ENCODE measurements at regions not wholly inside any gene's neighbourhood (a gene's known extent, or its start where the extent isn't known, plus 50 kb on each side); places are given as distances from the start of the nearest gene placed in this dataset.

DNA sequence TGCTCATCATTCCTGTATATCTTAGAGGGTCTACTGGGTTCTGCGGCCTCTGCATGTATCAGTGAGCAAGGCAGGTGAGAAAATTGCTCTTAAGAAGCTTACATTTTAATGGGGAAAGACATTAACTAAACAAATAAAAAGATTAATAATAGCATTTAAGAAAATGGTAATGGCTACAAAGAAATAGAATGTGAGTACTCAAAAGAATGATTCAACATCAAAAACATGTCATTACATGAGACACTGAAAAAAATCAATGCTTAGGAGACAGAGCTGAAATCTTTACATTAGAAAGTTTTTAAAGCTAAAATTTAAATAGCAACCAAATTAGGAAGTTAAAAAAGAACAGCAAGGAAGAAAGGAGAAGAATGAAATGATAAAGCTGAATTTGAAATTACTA is 146.9 kb upstream of the PHACTR1 start:
- Histone ChIP-seq H3K79me2 (ENCODE audit: control insufficient read depth, insufficient read depth, low read length, unreplicated experiment) (no peaks in the 10 kb centered on the region), H3K36me3 (ENCODE audit: insufficient read depth, low read length) (no peaks in the 10 kb centered on the region), H2AFZ (ENCODE audit: low read length, unreplicated experiment) (no peak overlapping the region), H3K27ac (ENCODE audit: low read depth, low read length) (no peak overlapping the region), H3K27me3 (ENCODE audit: insufficient read depth, low read length) (no peaks in the 10 kb centered on the region), H3K4me3 (ENCODE audit: low read depth, low read length) (no peak overlapping the region), H3K4me1 (ENCODE audit: control insufficient read depth, insufficient read depth, low read length, unreplicated experiment) (peaks cover 17% of the 10 kb centered on the region)

DNA sequence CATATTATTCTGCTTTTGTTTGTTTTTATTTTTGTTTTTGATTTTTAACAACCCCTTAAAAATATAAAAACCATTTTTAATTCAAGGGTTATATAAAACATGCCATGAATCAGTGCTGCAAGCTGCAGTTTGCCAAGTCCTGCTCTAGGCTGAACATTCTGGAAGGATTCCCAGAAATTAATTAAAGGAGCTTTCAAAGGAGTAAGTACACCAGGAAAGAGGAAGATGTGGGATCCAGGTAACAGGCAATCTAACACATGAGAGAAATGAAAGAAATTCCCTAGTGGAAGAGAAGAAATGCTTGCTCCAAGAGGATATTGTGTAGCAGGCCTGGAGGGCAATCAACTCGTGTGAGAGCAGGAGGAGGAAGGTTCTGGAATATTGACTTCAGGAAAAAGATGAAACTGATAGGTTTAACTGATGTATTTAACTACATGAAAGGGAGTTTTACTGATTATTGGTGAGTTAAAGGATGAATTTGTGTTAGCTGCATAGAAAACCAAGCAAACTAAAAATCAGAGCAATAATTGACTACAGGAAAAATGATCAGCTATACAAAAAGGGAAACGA is 146.0 kb upstream of the PHACTR1 start:
- Histone ChIP-seq H2AFZ (ENCODE audit: low read length, unreplicated experiment) (no peak overlapping the region), H3K27ac (ENCODE audit: low read depth, low read length) (no peak overlapping the region), H3K4me1 (ENCODE audit: control insufficient read depth, insufficient read depth, low read length, unreplicated experiment) (peaks cover 17% of the 10 kb centered on the region)

DNA sequence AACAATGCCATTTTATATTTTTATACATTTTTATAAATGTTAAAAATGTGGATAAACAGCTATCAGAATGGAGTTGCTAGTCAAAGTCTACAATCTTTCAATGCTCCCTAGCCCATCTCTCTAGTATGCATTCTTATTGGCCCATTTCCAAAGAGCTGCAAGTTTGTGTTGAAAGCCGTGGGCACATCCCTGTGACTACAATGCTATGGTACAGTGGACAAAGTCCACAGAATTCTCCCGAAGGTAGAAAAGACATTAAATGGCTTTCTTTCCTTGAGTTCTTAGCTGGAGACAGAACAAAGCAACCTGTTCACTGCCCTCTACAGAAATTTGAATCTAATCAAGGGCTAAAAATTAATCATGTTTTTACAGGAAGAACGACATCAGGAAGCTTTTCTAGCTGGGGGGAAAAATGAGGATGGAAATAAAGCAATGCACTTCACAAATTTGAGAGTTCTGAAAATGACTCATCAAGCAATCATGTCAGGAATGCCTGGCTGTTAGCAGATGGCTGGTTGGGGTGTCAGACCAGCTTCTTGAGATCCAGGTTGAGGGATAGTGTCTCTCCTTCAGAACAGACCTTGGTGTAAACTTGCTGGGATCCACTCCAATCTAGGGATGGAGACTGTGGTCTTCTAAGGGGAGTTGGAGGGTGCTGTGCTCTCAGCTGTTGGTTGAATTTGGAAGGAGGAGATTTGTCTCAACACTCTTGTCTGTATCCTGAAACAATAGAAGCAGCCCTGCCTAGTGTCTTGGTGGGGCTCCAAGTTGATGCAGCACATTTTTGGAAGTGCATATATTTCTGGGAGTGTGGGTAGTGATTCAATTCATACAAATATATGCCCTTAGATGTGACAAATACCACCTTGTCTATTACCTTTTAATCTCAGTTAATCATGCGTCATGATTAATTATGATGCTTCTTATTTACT is 143.4 kb upstream of the PHACTR1 start:
- Histone ChIP-seq H3K27ac (ENCODE audit: low read depth, low read length) (peak overlapping the region; percentile 35), H3K27me3 (ENCODE audit: insufficient read depth, low read length) (no peaks in the 10 kb centered on the region), H3K36me3 (ENCODE audit: insufficient read depth, low read length) (no peaks in the 10 kb centered on the region), H2AFZ (ENCODE audit: low read length, unreplicated experiment) (no peak overlapping the region), H3K4me1 (ENCODE audit: control insufficient read depth, insufficient read depth, low read length, unreplicated experiment) (peaks cover 36% of the 10 kb centered on the region), H3K79me2 (ENCODE audit: control insufficient read depth, insufficient read depth, low read length, unreplicated experiment) (no peaks in the 10 kb centered on the region), H3K4me3 (ENCODE audit: low read depth, low read length) (peak overlapping the region; percentile 49)

More for the DNA sequence above, 146.0 kb upstream of the PHACTR1 start:
- Histone ChIP-seq H3K36me3 (ENCODE audit: insufficient read depth, low read length) (no peaks in the 10 kb centered on the region), H3K4me3 (ENCODE audit: low read depth, low read length) (no peak overlapping the region), H3K27me3 (ENCODE audit: insufficient read depth, low read length) (no peaks in the 10 kb centered on the region), H3K79me2 (ENCODE audit: control insufficient read depth, insufficient read depth, low read length, unreplicated experiment) (no peaks in the 10 kb centered on the region)

DNA sequence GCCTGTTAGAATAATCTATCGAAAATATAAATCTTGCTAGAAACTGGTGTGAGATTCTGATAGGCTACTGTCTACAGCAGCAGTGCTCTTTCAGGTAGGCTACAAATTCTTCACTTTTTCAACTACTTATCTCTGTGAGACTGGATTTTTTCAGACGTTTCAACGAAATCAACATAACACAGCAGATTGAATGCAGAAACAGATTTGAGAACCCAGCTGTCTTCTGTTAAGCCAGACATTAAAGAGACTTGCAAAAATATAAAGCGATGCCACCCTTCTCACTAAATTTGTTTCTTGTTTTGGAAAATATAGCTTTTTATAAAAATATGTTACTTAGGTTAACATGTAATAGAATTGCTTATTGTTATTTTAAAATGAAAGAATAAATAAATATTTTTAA is 140.6 kb upstream of the PHACTR1 start:
- Histone ChIP-seq H3K27ac (ENCODE audit: low read depth, low read length) (no peak overlapping the region), H3K4me1 (ENCODE audit: control insufficient read depth, insufficient read depth, low read length, unreplicated experiment) (peaks cover 38% of the 10 kb centered on the region), H3K27me3 (ENCODE audit: insufficient read depth, low read length) (no peaks in the 10 kb centered on the region), H3K4me3 (ENCODE audit: low read depth, low read length) (no peak overlapping the region), H3K79me2 (ENCODE audit: control insufficient read depth, insufficient read depth, low read length, unreplicated experiment) (no peaks in the 10 kb centered on the region), H3K36me3 (ENCODE audit: insufficient read depth, low read length) (no peaks in the 10 kb centered on the region), H2AFZ (ENCODE audit: low read length, unreplicated experiment) (no peak overlapping the region)

DNA sequence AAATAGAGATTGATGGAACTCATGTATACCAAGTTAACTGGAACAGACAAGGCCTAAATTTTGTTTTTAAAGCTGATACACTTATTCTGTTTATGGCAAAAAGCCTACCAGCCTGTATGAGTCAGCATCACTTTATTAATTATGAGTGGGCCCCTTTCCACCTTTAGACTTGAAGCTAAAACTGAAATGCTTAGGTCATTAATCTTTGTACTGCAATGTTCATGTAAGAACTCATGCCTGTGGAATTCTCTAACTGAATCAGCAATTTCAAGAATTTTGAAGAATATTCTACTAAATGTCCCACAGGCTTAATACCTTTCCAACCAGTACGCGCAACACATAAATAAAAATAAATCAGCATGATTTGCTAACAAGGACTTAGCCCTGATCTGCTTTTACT is 140.2 kb upstream of the PHACTR1 start:
- no peak overlapping the region for H2AFZ ChIP-seq (ENCODE audit: low read length, unreplicated experiment)
- peaks cover 38% of the 10 kb centered on the region for H3K4me1 ChIP-seq (ENCODE audit: control insufficient read depth, insufficient read depth, low read length, unreplicated experiment)
- no peaks in the 10 kb centered on the region for H3K36me3 ChIP-seq (ENCODE audit: insufficient read depth, low read length)
- no peak overlapping the region for H3K4me3 ChIP-seq (ENCODE audit: low read depth, low read length)
- H3K27me3 ChIP-seq (ENCODE audit: insufficient read depth, low read length) = no peaks in the 10 kb centered on the region
- no peak overlapping the region for H3K27ac ChIP-seq (ENCODE audit: low read depth, low read length)
- no peaks in the 10 kb centered on the region for H3K79me2 ChIP-seq (ENCODE audit: control insufficient read depth, insufficient read depth, low read length, unreplicated experiment)

DNA sequence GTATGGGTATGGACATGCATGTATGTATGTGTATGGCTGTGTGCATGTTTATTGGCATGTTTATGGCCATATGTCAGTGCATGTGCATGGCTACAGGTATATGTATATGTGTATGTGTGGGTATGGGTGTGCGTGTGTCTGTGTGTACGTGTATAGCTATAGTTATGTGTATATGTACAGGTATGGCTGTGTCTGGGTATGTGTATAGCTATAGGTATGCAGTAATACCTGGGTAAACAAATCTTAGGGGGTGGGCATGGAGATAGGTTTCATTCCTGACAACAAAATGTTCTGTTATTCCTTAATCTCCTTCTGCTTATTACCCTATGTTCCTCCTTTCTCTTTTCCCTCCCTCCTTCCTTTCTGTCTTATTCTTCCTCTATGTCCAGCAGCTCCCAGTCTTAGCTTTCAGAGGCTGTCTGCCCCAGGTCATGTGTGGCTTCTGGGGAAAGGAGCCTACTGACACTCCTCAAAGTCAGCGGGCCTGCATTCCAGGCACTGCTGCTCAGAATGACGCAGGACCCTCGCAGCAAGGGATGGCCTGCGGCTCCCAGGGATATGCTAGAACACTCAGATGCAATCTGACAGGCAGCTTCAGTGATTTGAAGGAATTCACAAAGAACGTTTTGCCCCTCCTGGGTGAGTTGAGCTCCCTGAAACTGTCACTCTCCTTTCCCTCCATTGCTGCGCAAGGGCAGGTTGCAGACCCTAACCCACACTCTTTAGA is 139.3 kb upstream of the PHACTR1 start:
- Histone ChIP-seq H3K36me3 (ENCODE audit: insufficient read depth, low read length) (no peaks in the 10 kb centered on the region), H3K4me3 (ENCODE audit: low read depth, low read length) (no peak overlapping the region), H2AFZ (ENCODE audit: low read length, unreplicated experiment) (no peak overlapping the region), H3K4me1 (ENCODE audit: control insufficient read depth, insufficient read depth, low read length, unreplicated experiment) (peaks cover 38% of the 10 kb centered on the region), H3K27me3 (ENCODE audit: insufficient read depth, low read length) (no peaks in the 10 kb centered on the region), H3K79me2 (ENCODE audit: control insufficient read depth, insufficient read depth, low read length, unreplicated experiment) (no peaks in the 10 kb centered on the region), H3K27ac (ENCODE audit: low read depth, low read length) (no peak overlapping the region)

DNA sequence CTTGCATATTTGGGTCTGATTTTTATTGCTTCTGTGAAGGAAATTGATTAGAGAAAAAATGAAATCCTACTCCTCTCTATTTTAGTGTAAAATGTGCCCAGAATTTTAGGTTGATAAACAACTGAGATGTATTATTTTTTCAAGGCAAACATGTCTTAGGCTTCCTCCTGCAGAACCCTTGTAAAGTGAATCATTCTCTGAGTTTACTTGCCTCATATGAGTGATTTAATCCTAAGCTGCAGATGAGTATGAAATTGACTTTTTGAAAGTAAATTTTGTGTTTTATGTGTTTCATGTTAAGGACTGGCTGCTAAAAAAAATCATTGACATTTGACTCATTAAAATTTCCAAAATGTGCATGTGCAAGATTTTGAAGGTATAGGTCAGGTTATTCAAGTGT is 138.5 kb upstream of the PHACTR1 start:
- Histone ChIP-seq H3K27me3 (ENCODE audit: insufficient read depth, low read length) (no peaks in the 10 kb centered on the region), H3K36me3 (ENCODE audit: insufficient read depth, low read length) (no peaks in the 10 kb centered on the region), H2AFZ (ENCODE audit: low read length, unreplicated experiment) (no peak overlapping the region), H3K27ac (ENCODE audit: low read depth, low read length) (no peak overlapping the region; the same call in 1 of the 2 replicates), H3K4me3 (ENCODE audit: low read depth, low read length) (no peak overlapping the region), H3K4me1 (ENCODE audit: control insufficient read depth, insufficient read depth, low read length, unreplicated experiment) (peaks cover 30% of the 10 kb centered on the region), H3K79me2 (ENCODE audit: control insufficient read depth, insufficient read depth, low read length, unreplicated experiment) (no peaks in the 10 kb centered on the region)

DNA sequence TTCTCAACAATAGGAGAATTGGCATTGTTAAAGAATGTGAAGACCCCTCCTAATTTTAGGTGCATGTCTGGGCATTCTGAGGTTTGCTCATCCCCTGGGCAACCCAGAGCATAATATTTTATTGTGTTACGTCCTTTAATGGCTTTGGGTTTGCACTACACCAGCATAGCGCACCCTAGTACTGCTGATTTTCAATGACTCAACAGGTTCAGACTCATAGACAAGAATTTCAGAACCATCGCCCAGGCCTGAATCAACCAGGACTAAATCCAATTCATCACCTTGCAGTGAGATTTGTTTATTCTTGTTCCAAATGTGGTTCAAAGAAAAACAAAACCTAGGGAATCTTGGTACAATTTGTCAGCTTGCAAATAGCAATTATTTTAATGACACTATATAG is 137.8 kb upstream of the PHACTR1 start:
- no peaks in the 10 kb centered on the region for H3K27me3 ChIP-seq (ENCODE audit: insufficient read depth, low read length)
- no peak overlapping the region for H3K4me3 ChIP-seq (ENCODE audit: low read depth, low read length)
- no peaks in the 10 kb centered on the region for H3K36me3 ChIP-seq (ENCODE audit: insufficient read depth, low read length)
- peaks cover 25% of the 10 kb centered on the region for H3K4me1 ChIP-seq (ENCODE audit: control insufficient read depth, insufficient read depth, low read length, unreplicated experiment)
- no peaks in the 10 kb centered on the region for H3K79me2 ChIP-seq (ENCODE audit: control insufficient read depth, insufficient read depth, low read length, unreplicated experiment)
- H2AFZ ChIP-seq (ENCODE audit: low read length, unreplicated experiment) = no peak overlapping the region
- H3K27ac ChIP-seq (ENCODE audit: low read depth, low read length) = no peak overlapping the region; the same call in 1 of the 2 replicates

DNA sequence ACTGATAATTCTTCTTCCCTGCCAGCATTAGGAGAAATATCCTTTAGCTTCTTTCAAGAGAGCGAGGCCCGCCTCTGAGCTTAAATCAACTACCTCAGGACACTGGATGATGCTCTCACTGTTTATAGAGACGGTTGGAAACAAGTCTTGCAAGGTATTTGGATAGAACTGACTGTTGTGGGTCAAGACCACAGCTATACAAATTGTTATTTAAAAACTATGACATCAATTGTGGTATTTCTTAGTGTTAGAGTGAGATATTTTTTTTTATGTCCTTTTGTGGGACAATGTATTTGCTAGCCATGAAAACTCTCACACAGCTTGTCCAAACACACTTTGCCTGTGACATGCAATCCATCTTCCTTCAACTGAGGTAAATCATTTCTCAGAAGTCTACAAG is 136.3 kb upstream of the PHACTR1 start:
- no peaks in the 10 kb centered on the region for H3K79me2 ChIP-seq (ENCODE audit: control insufficient read depth, insufficient read depth, low read length, unreplicated experiment)
- peaks cover 25% of the 10 kb centered on the region for H3K4me1 ChIP-seq (ENCODE audit: control insufficient read depth, insufficient read depth, low read length, unreplicated experiment)
- no peaks in the 10 kb centered on the region for H3K36me3 ChIP-seq (ENCODE audit: insufficient read depth, low read length)
- H2AFZ ChIP-seq (ENCODE audit: low read length, unreplicated experiment) = no peak overlapping the region
- H3K27ac ChIP-seq (ENCODE audit: low read depth, low read length) = no peak overlapping the region
- no peaks in the 10 kb centered on the region for H3K27me3 ChIP-seq (ENCODE audit: insufficient read depth, low read length)
- H3K4me3 ChIP-seq (ENCODE audit: low read depth, low read length) = no peak overlapping the region

DNA sequence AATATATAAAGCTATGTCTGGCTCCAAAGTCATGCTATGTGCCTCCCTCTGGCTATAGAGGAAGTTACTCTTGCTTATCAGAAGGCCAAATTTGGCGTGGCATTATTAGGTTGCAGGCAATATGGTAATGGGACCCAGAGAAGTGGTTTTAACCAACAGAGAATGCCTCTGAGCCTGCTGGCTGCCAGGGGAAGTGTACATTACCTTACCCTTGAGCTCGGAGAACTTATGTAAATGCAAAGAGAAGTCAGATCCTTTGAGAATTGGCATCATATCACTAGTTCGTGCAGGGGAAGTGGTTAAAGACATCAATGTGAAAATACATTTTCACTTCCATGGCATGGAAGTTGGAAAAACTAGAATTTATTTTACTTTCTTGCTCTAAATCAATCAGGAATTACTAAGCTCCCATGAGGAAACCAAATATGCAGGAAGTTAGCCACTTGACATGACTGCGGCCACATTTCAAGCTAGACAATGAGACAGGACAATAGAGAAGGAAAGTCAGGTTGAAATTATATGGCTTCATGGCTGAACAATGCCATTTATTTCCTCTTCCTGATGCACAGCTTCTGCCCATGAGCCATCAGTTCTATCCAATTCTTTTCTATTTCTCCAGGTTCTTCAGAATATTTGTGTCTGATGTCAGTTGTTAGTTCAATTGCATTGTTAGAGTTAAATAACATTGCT is 134.0 kb upstream of the PHACTR1 start:
- no peak overlapping the region for H3K4me3 ChIP-seq (ENCODE audit: low read depth, low read length)
- H3K36me3 ChIP-seq (ENCODE audit: insufficient read depth, low read length) = no peaks in the 10 kb centered on the region
- H3K79me2 ChIP-seq (ENCODE audit: control insufficient read depth, insufficient read depth, low read length, unreplicated experiment) = no peaks in the 10 kb centered on the region
- H3K4me1 ChIP-seq (ENCODE audit: control insufficient read depth, insufficient read depth, low read length, unreplicated experiment) = peaks cover 12% of the 10 kb centered on the region
- no peaks in the 10 kb centered on the region for H3K27me3 ChIP-seq (ENCODE audit: insufficient read depth, low read length)
- no peak overlapping the region for H2AFZ ChIP-seq (ENCODE audit: low read length, unreplicated experiment)
- H3K27ac ChIP-seq (ENCODE audit: low read depth, low read length) = no peak overlapping the region

Data from ACC112 (cell line).